NCI-H82 (cell line): ENCODE measurements at regions not wholly inside any gene's neighbourhood (a gene's known extent, or its start where the extent isn't known, plus 50 kb on each side); places are given as distances from the start of the nearest gene placed in this dataset.
"Not testable (repeated sequence)": the region's sequence is repeated elsewhere in the genome, so short reads cannot be mapped to it uniquely, and the experiment has no call there.

ENCODE experiments used
- DNase-seq: peaks from one replicate; lab custom pipeline; 2025; lab: John Stamatoyannopoulos, UW

- DNase-seq, result no peak
Measured at GRCh38 chr4:19514276-19515070, 737.2 kb upstream of the SLIT2 start.

- no peak for DNase-seq
Measured at GRCh38 chr4:19512086-19512485, 739.6 kb upstream of the SLIT2 start.

GRCh38 chr4:19510993-19511392, 740.7 kb upstream of the SLIT2 start:
- DNase-seq, result no peak

- DNase-seq, result no peak
Measured at GRCh38 chr4:19508442-19508841, 743.3 kb upstream of the SLIT2 start.

- no peak for DNase-seq
Measured at GRCh38 chr4:19497705-19498104, 754.0 kb upstream of the SLIT2 start.

- DNase-seq, result no peak
Measured at GRCh38 chr4:19496756-19497155, 754.9 kb upstream of the SLIT2 start.

- no peak for DNase-seq
Measured at GRCh38 chr4:19494961-19495360, 756.7 kb upstream of the SLIT2 start.

GRCh38 chr4:19492606-19493005, 759.1 kb upstream of the SLIT2 start:
- no peak for DNase-seq

- peak; percentile 12 for DNase-seq
Measured at GRCh38 chr4:19486400-19486799, 765.3 kb upstream of the SLIT2 start.

- DNase-seq, result no peak
Measured at GRCh38 chr4:19478791-19479190, 772.9 kb upstream of the SLIT2 start.

- no peak for DNase-seq
Measured at GRCh38 chr4:19473569-19473968, 778.1 kb upstream of the SLIT2 start.

GRCh38 chr4:19472666-19473065, 779.0 kb upstream of the SLIT2 start:
- no peak for DNase-seq

GRCh38 chr4:19470001-19470400, 781.7 kb upstream of the SLIT2 start:
- DNase-seq, result not testable (repeated sequence)

- DNase-seq, result no peak
Measured at GRCh38 chr4:19462117-19462516, 789.6 kb upstream of the SLIT2 start.

GRCh38 chr4:19455850-19456602, 795.7 kb upstream of the SLIT2 start:
- DNase-seq, result peak; percentile 54

GRCh38 chr4:19455196-19455595, 796.5 kb upstream of the SLIT2 start:
- peak; percentile 78 for DNase-seq

GRCh38 chr4:19438233-19438632, 813.5 kb upstream of the SLIT2 start:
- no peak for DNase-seq

GRCh38 chr4:19437008-19437407, 814.7 kb upstream of the SLIT2 start:
- no peak for DNase-seq

- DNase-seq, result peak; percentile 38
Measured at GRCh38 chr4:19429684-19430083, 822.0 kb upstream of the SLIT2 start.

- DNase-seq, result no peak
Measured at GRCh38 chr4:19425146-19425545, 826.6 kb upstream of the SLIT2 start.

GRCh38 chr4:19417256-19417655, 834.4 kb upstream of the SLIT2 start:
- no peak for DNase-seq

GRCh38 chr4:19416146-19416545, 835.6 kb upstream of the SLIT2 start:
- DNase-seq, result no peak

GRCh38 chr4:19408490-19408889, 843.2 kb upstream of the SLIT2 start:
- no peak for DNase-seq
